ENCODE measurements at regions not wholly inside any gene's neighbourhood (a gene's known extent, or its start where the extent isn't known, plus 50 kb on each side); places are given as distances from the start of the nearest gene placed in this dataset.

- RAD21 ChIA-PET (ENCODE audit: unreplicated experiment), result no interaction called here
- CTCF ChIA-PET, result interaction anchor here (1.1 kb wide), 1 partner anchor 262 kb away, joined by 3 read pairs; no protein-coding TSS in a partner anchor
These were observed 148.5 kb upstream of the OR4E1 start for GRCh38 chr14:21822109-21822508.

More at GRCh38 chr14:21822109-21822508, 148.5 kb upstream of the OR4E1 start:
- no peak overlapping the region for H3K4me2 ChIP-seq (ENCODE audit: control insufficient read depth, insufficient read depth)
- no peak overlapping the region for H3K4me3 ChIP-seq
- intact Hi-C loops (cut with micrococcal nuclease; ENCODE audit: unreplicated experiment) (no loop called here), in situ Hi-C loops (cut with MboI) (no loop called here)
- FAIRE-seq (no peak), ATAC-seq (no peak), DNase-seq (ENCODE audit: low read depth, low spot score) (no peak)
- BruUV-seq (replicated peaks), result no TSS peak
- H3K4me1 ChIP-seq (ENCODE audit: control insufficient read depth, insufficient read depth, low read length), result no peaks in the 10 kb centered on the region
- H4K20me1 ChIP-seq (ENCODE audit: control insufficient read depth, insufficient read depth), result no peaks in the 10 kb centered on the region
- H3K27me3 ChIP-seq (replicated peaks in 1 of 2; ENCODE audit: control insufficient read depth in 2 of 2, insufficient read depth in 2 of 2, low read length in 1 of 2), result peaks cover 0 to 3% of the 10 kb centered on the region in 2 experiments; a peak in 2 of 4 replicates
- no peak overlapping the region for H2AFZ ChIP-seq (ENCODE audit: control insufficient read depth, low read depth, low read length)
- H3K27ac ChIP-seq (ENCODE audit: control insufficient read depth, insufficient read depth), result no peak overlapping the region
- SMC1A ChIA-PET (ENCODE audit: uncharacterized antibody, unreplicated experiment), result no interaction called here
- no peaks in the 10 kb centered on the region for H3K36me3 ChIP-seq (ENCODE audit: control insufficient read depth in 2 of 2, insufficient read depth in 2 of 2, low read length in 1 of 2)
- TF ChIP-seq ZBTB4 (CRISPR knock-in tag; IDR thresholded peaks at IDR 0.05) (no peak), RAD51 (IDR thresholded peaks at IDR 0.05) (no peak), EED (IDR thresholded peaks at IDR 0.05; ENCODE audit: low read depth) (no peak), CBX5 (IDR thresholded peaks at IDR 0.05; ENCODE audit: low read depth) (no peak), E2F8 (IDR thresholded peaks at IDR 0.05; ENCODE audit: low read depth, partially characterized antibody) (no peak), SUZ12 (IDR thresholded peaks at IDR 0.05; ENCODE audit: unreplicated experiment) (no peak), CHD4 (IDR thresholded peaks at IDR 0.05) (no peak), MYC (IDR thresholded peaks at IDR 0.05; ENCODE audit: insufficient read depth, insufficient read length, insufficient replicate concordance, low read length, severe bottlenecking) (no peak), PAX5 (IDR thresholded peaks at IDR 0.05; ENCODE audit: borderline replicate concordance, low read depth, low read length) (no peak), SRF (IDR thresholded peaks at IDR 0.05; ENCODE audit: low read depth in 2 of 2, low read length in 2 of 2) (no peak), ZBED1 (IDR thresholded peaks at IDR 0.05; ENCODE audit: borderline replicate concordance) (no peak), POLR2AphosphoS2 (IDR thresholded peaks at IDR 0.05; ENCODE audit: low read depth, low read length) (no peak), PKNOX1 (IDR thresholded peaks at IDR 0.05) (no peak), MAX (IDR thresholded peaks at IDR 0.05; ENCODE audit: low read depth, low read length) (no peak), PBX3 (IDR thresholded peaks at IDR 0.05; ENCODE audit: insufficient replicate concordance, low read depth, low read length) (no peak), TCF7 (IDR thresholded peaks at IDR 0.05; ENCODE audit: borderline replicate concordance) (no peak), ESRRA (IDR thresholded peaks at IDR 0.05; ENCODE audit: low read length) (no peak), DPF2 (IDR thresholded peaks at IDR 0.05) (no peak)
- POLR2A ChIA-PET, result no interaction called here
- no peaks in the 10 kb centered on the region for H3K9me3 ChIP-seq (replicated peaks; ENCODE audit: control insufficient read depth, insufficient read depth, low read length)
- H3K79me2 ChIP-seq (ENCODE audit: control insufficient read depth, insufficient read depth, low read length), result no peaks in the 10 kb centered on the region
- H3K9ac ChIP-seq (ENCODE audit: control insufficient read depth, insufficient read depth, low read length), result no peak overlapping the region
